ENCODE measurements at regions not wholly inside any gene's neighbourhood (a gene's known extent, or its start where the extent isn't known, plus 50 kb on each side); places are given as distances from the start of the nearest gene placed in this dataset.

- no peak for TF ChIP-seq CTCF (conservative IDR thresholded peaks at IDR 0.05; ENCODE audit: low read depth, low read length)
- TF ChIP-seq RFX5 (IDR thresholded peaks at IDR 0.05; ENCODE audit: low read depth, low read length), result no peak
- no peak for TF ChIP-seq POLR2A (IDR thresholded peaks at IDR 0.05; ENCODE audit: low read depth, low read length)
- TF ChIP-seq MAZ (IDR thresholded peaks at IDR 0.05; ENCODE audit: borderline replicate concordance, low read depth, low read length), result no peak
- TF ChIP-seq RCOR1 (IDR thresholded peaks at IDR 0.05; ENCODE audit: insufficient replicate concordance, low read length), result no peak
- no peak for TF ChIP-seq RAD21 (IDR thresholded peaks at IDR 0.05; ENCODE audit: low read length)
These were observed 920.2 kb upstream of the SOX9 start for GRCh38 chr17:71200597-71200996.

Measured in IMR-90 (cell line).